ENCODE measurements at regions not wholly inside any gene's neighbourhood (a gene's known extent, or its start where the extent isn't known, plus 50 kb on each side); places are given as distances from the start of the nearest gene placed in this dataset.
"Not testable (repeated sequence)": the region's sequence is repeated elsewhere in the genome, so short reads cannot be mapped to it uniquely, and the experiment has no call there.

- H2BK120ac ChIP-seq (ENCODE audit: insufficient read depth, low read length, poor library complexity): no peak overlapping the region
- DNase-seq: no peak
- no peak overlapping the region for H3K23ac ChIP-seq (ENCODE audit: low read length)
- H3K79me1 ChIP-seq (ENCODE audit: low read length): no peaks in the 10 kb centered on the region
- no peak overlapping the region for H3K4me3 ChIP-seq (ENCODE audit: low read depth, low read length)
- no peak overlapping the region for H3K27ac ChIP-seq (ENCODE audit: low read depth, low read length)
- H4K8ac ChIP-seq (ENCODE audit: low read depth, low read length): no peak overlapping the region
- no peak overlapping the region for H4K91ac ChIP-seq (ENCODE audit: low read depth, low read length)
- no peak overlapping the region for H3K9ac ChIP-seq (ENCODE audit: low read length)
- peaks cover 31% of the 10 kb centered on the region for H3K9me3 ChIP-seq (ENCODE audit: insufficient read depth, low read depth, low read length)
- no peak overlapping the region for H2BK12ac ChIP-seq (ENCODE audit: low read length)
- no peaks in the 10 kb centered on the region for H3K36me3 ChIP-seq (ENCODE audit: control insufficient read depth in 1 of 2, insufficient read depth in 2 of 2, low read length in 2 of 2)
- H3K4me1 ChIP-seq (ENCODE audit: control insufficient read depth in 1 of 2, insufficient read depth in 2 of 2, low read length in 2 of 2): no peaks in the 10 kb centered on the region
- H3K79me2 ChIP-seq (ENCODE audit: control insufficient read depth, insufficient read depth, low read length, poor library complexity): no peaks in the 10 kb centered on the region
- no peak overlapping the region for H3K4ac ChIP-seq (ENCODE audit: low read depth, low read length)
- no CpG with 5 or more reads among the region's 7 CpGs for WGBS (ENCODE audit: extremely low coverage, insufficient coverage, insufficient read length)
- no peak overlapping the region for H2AFZ ChIP-seq (ENCODE audit: insufficient read depth, low read length, poor library complexity)
- H3K14ac ChIP-seq (ENCODE audit: low read length): no peak overlapping the region
- H4K12ac ChIP-seq (ENCODE audit: low read depth, low read length): no peak overlapping the region
- H2AK5ac ChIP-seq (ENCODE audit: low read length): no peak overlapping the region
- no peaks in the 10 kb centered on the region for H3K27me3 ChIP-seq (ENCODE audit: insufficient read depth, low read length)
- H2BK5ac ChIP-seq (ENCODE audit: low read depth, low read length, poor library complexity): no peak overlapping the region
- H3K18ac ChIP-seq (ENCODE audit: low read length): no peak overlapping the region
- no peak overlapping the region for H3K4me2 ChIP-seq (ENCODE audit: low read length)
These were observed 102.7 kb upstream of the CCT8L2 start for GRCh38 chr22:16695261-16695660.

DNA sequence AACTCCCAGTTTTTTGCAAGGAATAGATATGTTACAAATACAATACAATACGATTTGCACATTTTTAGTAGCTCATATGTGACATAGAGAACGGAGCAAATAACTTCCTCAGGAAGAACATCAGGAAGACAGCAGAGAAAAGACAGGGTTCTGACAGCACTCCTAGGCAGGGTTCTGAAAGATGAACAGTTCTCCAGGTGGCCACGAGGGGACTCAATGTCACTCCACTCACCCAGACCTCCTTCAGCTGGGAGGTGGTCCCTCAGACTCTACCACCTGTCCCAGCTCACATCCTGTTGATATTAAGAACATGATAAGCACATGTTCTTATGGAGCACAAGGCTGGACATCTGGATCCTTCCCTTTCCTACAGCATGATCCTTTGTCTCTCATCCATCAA is 101.1 kb upstream of the CCT8L2 start:
- H3K4me2 ChIP-seq (ENCODE audit: low read length); H3K79me2 ChIP-seq (ENCODE audit: control insufficient read depth, insufficient read depth, low read length, poor library complexity); H2BK5ac ChIP-seq (ENCODE audit: low read depth, low read length, poor library complexity); H3K4me3 ChIP-seq (ENCODE audit: low read depth, low read length); H3K36me3 ChIP-seq (ENCODE audit: control insufficient read depth in 1 of 2, insufficient read depth in 2 of 2, low read length in 2 of 2); H3K18ac ChIP-seq (ENCODE audit: low read length); H4K12ac ChIP-seq (ENCODE audit: low read depth, low read length); H2AK5ac ChIP-seq (ENCODE audit: low read length); H4K8ac ChIP-seq (ENCODE audit: low read depth, low read length); H2AFZ ChIP-seq (ENCODE audit: insufficient read depth, low read length, poor library complexity); H3K79me1 ChIP-seq (ENCODE audit: low read length); H3K4ac ChIP-seq (ENCODE audit: low read depth, low read length); H2BK120ac ChIP-seq (ENCODE audit: insufficient read depth, low read length, poor library complexity); DNase-seq; H3K27ac ChIP-seq (ENCODE audit: low read depth, low read length); H3K27me3 ChIP-seq (ENCODE audit: insufficient read depth, low read length); H3K9ac ChIP-seq (ENCODE audit: low read length); H3K23ac ChIP-seq (ENCODE audit: low read length); H4K91ac ChIP-seq (ENCODE audit: low read depth, low read length); H2BK12ac ChIP-seq (ENCODE audit: low read length); H3K4me1 ChIP-seq (ENCODE audit: control insufficient read depth in 1 of 2, insufficient read depth in 2 of 2, low read length in 2 of 2); H3K14ac ChIP-seq (ENCODE audit: low read length): not testable (repeated sequence)
- peaks cover 23% of the 10 kb centered on the region for H3K9me3 ChIP-seq (ENCODE audit: insufficient read depth, low read depth, low read length)
- WGBS (ENCODE audit: extremely low coverage, insufficient coverage, insufficient read length): no CpG with 5 or more reads among the region's 3 CpGs

GRCh38 chr22:16689358-16689757 is 96.7 kb upstream of the CCT8L2 start:
- not testable (repeated sequence) for H3K27ac ChIP-seq (ENCODE audit: low read depth, low read length); H3K4me1 ChIP-seq (ENCODE audit: control insufficient read depth in 1 of 2, insufficient read depth in 2 of 2, low read length in 2 of 2); DNase-seq; H2AFZ ChIP-seq (ENCODE audit: insufficient read depth, low read length, poor library complexity); H3K14ac ChIP-seq (ENCODE audit: low read length); H3K4me3 ChIP-seq (ENCODE audit: low read depth, low read length); H3K79me1 ChIP-seq (ENCODE audit: low read length); H3K23ac ChIP-seq (ENCODE audit: low read length); H3K4ac ChIP-seq (ENCODE audit: low read depth, low read length); H4K8ac ChIP-seq (ENCODE audit: low read depth, low read length); H3K18ac ChIP-seq (ENCODE audit: low read length); H2AK5ac ChIP-seq (ENCODE audit: low read length); H2BK12ac ChIP-seq (ENCODE audit: low read length); H3K9ac ChIP-seq (ENCODE audit: low read length); H4K91ac ChIP-seq (ENCODE audit: low read depth, low read length); H3K79me2 ChIP-seq (ENCODE audit: control insufficient read depth, insufficient read depth, low read length, poor library complexity); H4K12ac ChIP-seq (ENCODE audit: low read depth, low read length); H2BK5ac ChIP-seq (ENCODE audit: low read depth, low read length, poor library complexity); H3K36me3 ChIP-seq (ENCODE audit: control insufficient read depth in 1 of 2, insufficient read depth in 2 of 2, low read length in 2 of 2); H3K4me2 ChIP-seq (ENCODE audit: low read length); H2BK120ac ChIP-seq (ENCODE audit: insufficient read depth, low read length, poor library complexity); H3K27me3 ChIP-seq (ENCODE audit: insufficient read depth, low read length); H3K9me3 ChIP-seq (ENCODE audit: insufficient read depth, low read depth, low read length)
- WGBS (ENCODE audit: extremely low coverage, insufficient coverage, insufficient read length): no CpG with 5 or more reads among the region's 1 CpG

DNA sequence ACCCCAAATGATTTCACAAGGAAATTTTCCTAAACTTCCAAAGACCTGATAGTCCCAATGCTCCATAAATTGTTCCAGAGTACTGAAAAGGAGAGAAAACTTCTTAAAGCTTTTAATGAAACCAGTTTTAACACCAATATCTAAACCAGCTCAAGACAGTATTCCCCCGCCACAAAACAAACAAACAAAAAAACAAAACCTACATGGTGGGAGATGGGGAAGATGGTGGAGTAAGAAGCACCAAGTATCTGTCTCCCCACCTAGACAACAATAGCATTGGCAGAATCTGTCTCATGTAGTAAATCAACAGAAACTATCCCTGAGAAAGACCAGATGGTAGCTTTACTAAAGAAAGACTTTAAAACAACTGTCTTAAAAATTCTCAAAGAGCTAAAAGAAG is 88.7 kb upstream of the CCT8L2 start:
- H3K4ac ChIP-seq (ENCODE audit: low read depth, low read length); H3K14ac ChIP-seq (ENCODE audit: low read length); H2BK5ac ChIP-seq (ENCODE audit: low read depth, low read length, poor library complexity); H3K9me3 ChIP-seq (ENCODE audit: insufficient read depth, low read depth, low read length); H2AFZ ChIP-seq (ENCODE audit: insufficient read depth, low read length, poor library complexity); H3K79me1 ChIP-seq (ENCODE audit: low read length); H3K4me3 ChIP-seq (ENCODE audit: low read depth, low read length); H3K4me2 ChIP-seq (ENCODE audit: low read length); H3K79me2 ChIP-seq (ENCODE audit: control insufficient read depth, insufficient read depth, low read length, poor library complexity); H3K27me3 ChIP-seq (ENCODE audit: insufficient read depth, low read length); H3K4me1 ChIP-seq (ENCODE audit: control insufficient read depth in 1 of 2, insufficient read depth in 2 of 2, low read length in 2 of 2); H4K12ac ChIP-seq (ENCODE audit: low read depth, low read length); H2BK12ac ChIP-seq (ENCODE audit: low read length); H4K91ac ChIP-seq (ENCODE audit: low read depth, low read length); H3K23ac ChIP-seq (ENCODE audit: low read length); H3K9ac ChIP-seq (ENCODE audit: low read length); H2AK5ac ChIP-seq (ENCODE audit: low read length); H4K8ac ChIP-seq (ENCODE audit: low read depth, low read length); H3K36me3 ChIP-seq (ENCODE audit: control insufficient read depth in 1 of 2, insufficient read depth in 2 of 2, low read length in 2 of 2); DNase-seq; H3K27ac ChIP-seq (ENCODE audit: low read depth, low read length); H2BK120ac ChIP-seq (ENCODE audit: insufficient read depth, low read length, poor library complexity); H3K18ac ChIP-seq (ENCODE audit: low read length): not testable (repeated sequence)
- WGBS (ENCODE audit: extremely low coverage, insufficient coverage, insufficient read length): no CpG with 5 or more reads among the region's 1 CpG

Data from trophoblast cell (in vitro differentiated cells and primary cell).